Glutamatergic neuron (in vitro differentiated cells): ENCODE measurements at regions not wholly inside any gene's neighbourhood (a gene's known extent, or its start where the extent isn't known, plus 50 kb on each side); places are given as distances from the start of the nearest gene placed in this dataset.

Experiments
- DNase-seq: peaks from one replicate; pipeline ENCODE4 v3.0.0; 2022
- H3K27ac Mint-ChIP-seq: one replicate; pipeline ENCODE4 v1.8.0; 2020; ENCODE audit warnings: mild to moderate bottlenecking, mixed read lengths, inconsistent platforms; ENCODE audit not compliant: unreplicated experiment
- H3K27me3 Mint-ChIP-seq: one replicate; pipeline ENCODE4 v1.8.0; 2020; ENCODE audit warnings: mild to moderate bottlenecking, moderate library complexity, mixed read lengths, inconsistent platforms; ENCODE audit not compliant: unreplicated experiment
- H3K36me3 Mint-ChIP-seq: one replicate; pipeline ENCODE4 v1.8.0; 2020; ENCODE audit warnings: mild to moderate bottlenecking, mixed read lengths, inconsistent platforms; ENCODE audit not compliant: unreplicated experiment
- H3K4me1 Mint-ChIP-seq: one replicate; pipeline ENCODE4 v1.8.0; 2020; ENCODE audit warnings: mild to moderate bottlenecking, low read depth, mixed read lengths, inconsistent platforms; ENCODE audit not compliant: unreplicated experiment
- H3K4me3 Mint-ChIP-seq: one replicate; pipeline ENCODE4 v1.8.0; 2020; ENCODE audit warnings: mild to moderate bottlenecking, mixed read lengths, inconsistent platforms; ENCODE audit not compliant: unreplicated experiment
- H3K9me3 Mint-ChIP-seq: one replicate; pipeline ENCODE4 v1.8.0; 2020; ENCODE audit warnings: mild to moderate bottlenecking, moderate library complexity, mixed read lengths, inconsistent platforms; ENCODE audit not compliant: unreplicated experiment
- CTCF ChIP-seq: fragments of 200-600 bp; sonication (generic); IDR thresholded peaks from one replicate; pipeline ENCODE4 v1.5.0; 2021; ENCODE audit not compliant: partially characterized antibody, unreplicated experiment

- Mint-ChIP-seq H3K4me1 (peaks cover 3% of the 10 kb centered on the region), H3K4me3 (no peak overlapping the region), H3K27me3 (no peaks in the 10 kb centered on the region), H3K27ac (no peak overlapping the region), H3K36me3 (no peaks in the 10 kb centered on the region), H3K9me3 (no peaks in the 10 kb centered on the region)
- no peak for DNase-seq
- no peak for TF ChIP-seq CTCF
Observed at GRCh38 chr1:199660071-199660470, 367.4 kb upstream of the NR5A2 start.

GRCh38 chr1:199665371-199665770 is 362.1 kb upstream of the NR5A2 start:
- no peaks in the 10 kb centered on the region for H3K36me3 Mint-ChIP-seq
- no peak for DNase-seq
- H3K4me1 Mint-ChIP-seq, result peaks cover 5% of the 10 kb centered on the region
- TF ChIP-seq CTCF, result no peak
- no peaks in the 10 kb centered on the region for H3K27me3 Mint-ChIP-seq
- H3K4me3 Mint-ChIP-seq, result no peak overlapping the region
- H3K9me3 Mint-ChIP-seq, result no peaks in the 10 kb centered on the region
- H3K27ac Mint-ChIP-seq, result no peak overlapping the region

- no peaks in the 10 kb centered on the region for H3K36me3 Mint-ChIP-seq
- no peak for DNase-seq
- H3K27ac Mint-ChIP-seq, result no peak overlapping the region
- H3K9me3 Mint-ChIP-seq, result no peaks in the 10 kb centered on the region
- H3K27me3 Mint-ChIP-seq, result no peaks in the 10 kb centered on the region
- TF ChIP-seq CTCF, result no peak
- peaks cover 3% of the 10 kb centered on the region for H3K4me1 Mint-ChIP-seq
- H3K4me3 Mint-ChIP-seq, result no peak overlapping the region
Observed at GRCh38 chr1:199667089-199667488, 360.4 kb upstream of the NR5A2 start.

- no peak for DNase-seq
- H3K4me3 Mint-ChIP-seq, result no peak overlapping the region
- no peak for TF ChIP-seq CTCF
- H3K27me3 Mint-ChIP-seq, result no peaks in the 10 kb centered on the region
- H3K36me3 Mint-ChIP-seq, result no peaks in the 10 kb centered on the region
- no peaks in the 10 kb centered on the region for H3K9me3 Mint-ChIP-seq
- no peak overlapping the region for H3K27ac Mint-ChIP-seq
- peaks cover 3% of the 10 kb centered on the region for H3K4me1 Mint-ChIP-seq
Observed at GRCh38 chr1:199669916-199670315, 357.6 kb upstream of the NR5A2 start.

GRCh38 chr1:199671684-199672083 is 355.8 kb upstream of the NR5A2 start:
- no peak for TF ChIP-seq CTCF
- Mint-ChIP-seq H3K9me3 (no peaks in the 10 kb centered on the region), H3K4me1 (peaks cover 3% of the 10 kb centered on the region), H3K27me3 (no peaks in the 10 kb centered on the region), H3K27ac (no peak overlapping the region), H3K36me3 (no peaks in the 10 kb centered on the region), H3K4me3 (no peak overlapping the region)
- no peak for DNase-seq
